SK-N-SH treated with all-trans-retinoic acid at 6 μM for 48 hours (cell line): ENCODE measurements at regions not wholly inside any gene's neighbourhood (a gene's known extent, or its start where the extent isn't known, plus 50 kb on each side); places are given as distances from the start of the nearest gene placed in this dataset.
"Not testable (repeated sequence)": the region's sequence is repeated elsewhere in the genome, so short reads cannot be mapped to it uniquely, and the experiment has no call there.

Experiments used
- ATAC-seq: fragments of 200-7000 bp; cut with Tn5 transposase; 3 replicates; pipeline ENCODE4 v1.9.1; 2020; ENCODE audit warnings: mild to moderate bottlenecking, moderate library complexity
- ARNTL ChIP-seq: fragments of 450-650 bp; formaldehyde crosslinking; IDR thresholded peaks from 2 replicates; pipeline ENCODE4 v1.5.0; 2020; ENCODE audit warnings: low read depth, mild to moderate bottlenecking, moderate library complexity, borderline replicate concordance
- CSDC2 ChIP-seq: fragments of 250-450 bp; sonication (Bioruptor Pico); IDR thresholded peaks from 2 replicates; pipeline ENCODE4 v1.5.0; 2020; ENCODE audit warnings: mild to moderate bottlenecking, moderate library complexity
- CSRNP3 ChIP-seq: fragments of 250-450 bp; sonication (Bioruptor Pico); IDR thresholded peaks from 2 replicates; pipeline ENCODE4 v1.5.1; 2021; ENCODE audit warnings: mild to moderate bottlenecking, moderate library complexity
- GLIS3 ChIP-seq: fragments of 250-450 bp; sonication (Bioruptor Pico); IDR thresholded peaks from 2 replicates; pipeline ENCODE4 v1.5.0; 2020; ENCODE audit warnings: mild to moderate bottlenecking, moderate library complexity
- ISL1 ChIP-seq: fragments of 250-450 bp; sonication (Bioruptor Pico); IDR thresholded peaks from 2 replicates; pipeline ENCODE4 v2.1.2; 2022; ENCODE audit warnings: mild to moderate bottlenecking, moderate library complexity
- OSR1 ChIP-seq: fragments of 250-450 bp; sonication (Bioruptor Pico); IDR thresholded peaks from 2 replicates; pipeline ENCODE4 v1.8.0; 2022; ENCODE audit warnings: moderate library complexity, mild to moderate bottlenecking, inconsistent platforms
- PATZ1 ChIP-seq: fragments of 250-450 bp; sonication (Bioruptor Pico); IDR thresholded peaks from 2 replicates; pipeline ENCODE4 v1.8.0; 2020; ENCODE audit warnings: mild to moderate bottlenecking, moderate library complexity, borderline replicate concordance
- RARB ChIP-seq: fragments of 250-450 bp; sonication (Bioruptor Pico); IDR thresholded peaks from 2 replicates; pipeline ENCODE4 v1.8.0; 2021; ENCODE audit warnings: mild to moderate bottlenecking, moderate library complexity
- SNAI2 ChIP-seq: fragments of 250-450 bp; sonication (Bioruptor Pico); IDR thresholded peaks from 2 replicates; pipeline ENCODE4 v1.5.0; 2020; ENCODE audit warnings: mild to moderate bottlenecking, moderate library complexity
- TCF4 ChIP-seq: fragments of 250-450 bp; sonication (Bioruptor Pico); IDR thresholded peaks from 2 replicates; pipeline ENCODE4 v1.8.0; 2021; ENCODE audit warnings: mild to moderate bottlenecking, moderate library complexity, borderline replicate concordance
- TSHZ2 ChIP-seq: fragments of 250-450 bp; sonication (Bioruptor Pico); IDR thresholded peaks from 2 replicates; pipeline ENCODE4 v1.5.0; 2020; ENCODE audit warnings: mild to moderate bottlenecking, moderate library complexity
- ZFP3 ChIP-seq: fragments of 250-450 bp; sonication (Bioruptor Pico); IDR thresholded peaks from 2 replicates; pipeline ENCODE4 v1.5.0; 2020; ENCODE audit warnings: mild to moderate bottlenecking, moderate library complexity
- ZFP30 ChIP-seq: fragments of 450-650 bp; formaldehyde crosslinking; IDR thresholded peaks from 2 replicates; pipeline ENCODE4 v1.5.0; 2022; ENCODE audit warnings: mild to moderate bottlenecking, moderate library complexity
- ZNF565 ChIP-seq: fragments of 450-650 bp; formaldehyde crosslinking; conservative IDR thresholded peaks from 2 replicates; pipeline ENCODE4 v1.5.0; 2020; ENCODE audit warnings: low read depth, mild to moderate bottlenecking, moderate library complexity
- ZNF70 ChIP-seq: fragments of 450-650 bp; formaldehyde crosslinking; IDR thresholded peaks from 2 replicates; pipeline ENCODE4 v1.5.0; 2020; ENCODE audit warnings: mild to moderate bottlenecking, moderate library complexity
- ZNF8 ChIP-seq: fragments of 450-650 bp; formaldehyde crosslinking; IDR thresholded peaks from 2 replicates; pipeline ENCODE4 v1.5.0; 2020; ENCODE audit warnings: mild to moderate bottlenecking, moderate library complexity
- TF ChIP-seq, protein P1 (sequence below): fragments of 250-450 bp; sonication (Bioruptor Pico); IDR thresholded peaks from 2 replicates; pipeline ENCODE4 v1.5.1; 2020; ENCODE audit warnings: low read depth, mild to moderate bottlenecking, moderate library complexity
- TF ChIP-seq, protein P2 (sequence below): fragments of 250-450 bp; sonication (Bioruptor Pico); IDR thresholded peaks from 2 replicates; pipeline ENCODE4 v1.8.0; 2021; ENCODE audit warnings: low read depth, mild to moderate bottlenecking, moderate library complexity, borderline replicate concordance

GRCh38 chr3:87942256-87942655, 116.5 kb downstream of the CGGBP1 start:
- not testable (repeated sequence) for ATAC-seq

- TF ChIP-seq GLIS3 (CRISPR knock-in tag) (no peak), ZNF70 (no peak), PATZ1 (CRISPR knock-in tag) (no peak), ARNTL (CRISPR knock-in tag) (no peak), ZFP3 (CRISPR knock-in tag) (no peak), ZNF8 (CRISPR knock-in tag) (no peak), ZFP30 (no peak), ZNF565 (CRISPR knock-in tag) (no peak), RARB (CRISPR knock-in tag) (no peak)
- TF ChIP-seq, protein P1, sequence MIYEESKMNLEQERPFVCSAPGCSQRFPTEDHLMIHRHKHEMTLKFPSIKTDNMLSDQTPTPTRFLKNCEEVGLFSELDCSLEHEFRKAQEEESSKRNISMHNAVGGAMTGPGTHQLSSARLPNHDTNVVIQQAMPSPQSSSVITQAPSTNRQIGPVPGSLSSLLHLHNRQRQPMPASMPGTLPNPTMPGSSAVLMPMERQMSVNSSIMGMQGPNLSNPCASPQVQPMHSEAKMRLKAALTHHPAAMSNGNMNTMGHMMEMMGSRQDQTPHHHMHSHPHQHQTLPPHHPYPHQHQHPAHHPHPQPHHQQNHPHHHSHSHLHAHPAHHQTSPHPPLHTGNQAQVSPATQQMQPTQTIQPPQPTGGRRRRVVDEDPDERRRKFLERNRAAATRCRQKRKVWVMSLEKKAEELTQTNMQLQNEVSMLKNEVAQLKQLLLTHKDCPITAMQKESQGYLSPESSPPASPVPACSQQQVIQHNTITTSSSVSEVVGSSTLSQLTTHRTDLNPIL, result no peak
- TF ChIP-seq, protein P2, sequence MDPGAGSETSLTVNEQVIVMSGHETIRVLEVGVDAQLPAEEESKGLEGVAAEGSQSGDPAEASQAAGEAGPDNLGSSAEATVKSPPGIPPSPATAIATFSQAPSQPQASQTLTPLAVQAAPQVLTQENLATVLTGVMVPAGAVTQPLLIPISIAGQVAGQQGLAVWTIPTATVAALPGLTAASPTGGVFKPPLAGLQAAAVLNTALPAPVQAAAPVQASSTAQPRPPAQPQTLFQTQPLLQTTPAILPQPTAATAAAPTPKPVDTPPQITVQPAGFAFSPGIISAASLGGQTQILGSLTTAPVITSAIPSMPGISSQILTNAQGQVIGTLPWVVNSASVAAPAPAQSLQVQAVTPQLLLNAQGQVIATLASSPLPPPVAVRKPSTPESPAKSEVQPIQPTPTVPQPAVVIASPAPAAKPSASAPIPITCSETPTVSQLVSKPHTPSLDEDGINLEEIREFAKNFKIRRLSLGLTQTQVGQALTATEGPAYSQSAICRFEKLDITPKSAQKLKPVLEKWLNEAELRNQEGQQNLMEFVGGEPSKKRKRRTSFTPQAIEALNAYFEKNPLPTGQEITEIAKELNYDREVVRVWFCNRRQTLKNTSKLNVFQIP (CRISPR knock-in tag), result no peak
- no peak for ATAC-seq
Observed at GRCh38 chr3:87924485-87924884, 134.3 kb downstream of the CGGBP1 start.

- ATAC-seq, result no peak
- TF ChIP-seq CSRNP3 (CRISPR knock-in tag) (no peak), ZNF8 (CRISPR knock-in tag) (no peak), ZNF70 (no peak), TSHZ2 (CRISPR knock-in tag) (no peak), ZFP3 (CRISPR knock-in tag) (no peak), SNAI2 (CRISPR knock-in tag) (no peak), RARB (CRISPR knock-in tag) (no peak), TCF4 (no peak), ISL1 (CRISPR knock-in tag) (no peak), OSR1 (CRISPR knock-in tag) (no peak), ZNF565 (CRISPR knock-in tag) (no peak)
Observed at GRCh38 chr3:87920549-87920948, 138.3 kb downstream of the CGGBP1 start.

DNA sequence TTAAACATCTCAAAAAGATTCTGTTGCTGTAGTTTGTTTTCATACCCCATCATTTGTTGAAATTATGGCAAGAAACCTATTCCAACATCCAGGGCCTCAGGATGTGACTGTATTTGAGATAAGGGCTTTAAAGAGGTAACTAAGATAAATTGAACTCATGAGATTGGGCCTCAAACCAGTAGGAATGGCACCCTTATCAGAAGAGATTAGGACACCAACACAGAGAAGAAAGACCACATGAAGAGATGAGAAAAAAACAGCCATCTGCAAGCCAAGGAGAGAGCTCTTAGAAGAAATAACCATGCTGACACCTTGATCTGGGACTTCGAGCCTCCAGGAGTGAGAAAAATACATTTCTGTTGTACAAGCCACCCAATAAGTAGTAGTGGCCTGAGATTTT, 157.7 kb downstream of the CGGBP1 start:
- TF ChIP-seq RARB (CRISPR knock-in tag), result no peak
- no peak for TF ChIP-seq ZFP3 (CRISPR knock-in tag)
- TF ChIP-seq, protein P1, result no peak
- TF ChIP-seq ISL1 (CRISPR knock-in tag), result no peak
- no peak for TF ChIP-seq CSRNP3 (CRISPR knock-in tag)
- TF ChIP-seq CSDC2, result no peak
- no peak for ATAC-seq
